IMR-90 (cell line): ENCODE measurements at regions not wholly inside any gene's neighbourhood (a gene's known extent, or its start where the extent isn't known, plus 50 kb on each side); places are given as distances from the start of the nearest gene placed in this dataset.

ENCODE experiments used
- ATAC-seq: fragments of 200-7000 bp; cut with Tn5 transposase; 2 replicates; pipeline ENCODE4 v1.9.1; 2020; ENCODE audit warnings: low read depth, mild to moderate bottlenecking, moderate library complexity
- BruUV-seq: library from RNA; stranded (reverse); fragments of 400-500 nt; replicated peaks from 2 replicates; lab custom pipeline; 2021; lab: Mats Ljungman, UMichigan
- CTCF ChIA-PET: fragments of 300-600 bp; formaldehyde crosslinking; extraction: SDS; loops from one replicate; lab custom pipeline; 2021; ENCODE audit warnings: antibody characterized with exemption; lab: Yijun Ruan, JAX
- POLR2A ChIA-PET: fragments of 300-600 bp; sonication (Branson Sonifier 250); formaldehyde crosslinking; loops from one replicate; lab custom pipeline; 2022; ENCODE audit warnings: antibody characterized with exemption; ENCODE audit not compliant: unreplicated experiment; lab: Charles Lee
- DNase-seq: peaks from one replicate; pipeline ENCODE4 v3.0.0; 2013
- H2AFZ ChIP-seq: replicated peaks from 2 replicates; pipeline ENCODE3; 2013; ENCODE audit warnings: low read length, mild to moderate bottlenecking; ENCODE audit not compliant: poor library complexity
- H2AK5ac ChIP-seq: 2 replicates; pipeline ENCODE4 v1.6.1; 2013; ENCODE audit warnings: low read depth, low read length, inconsistent platforms
- H2AK9ac ChIP-seq: replicated peaks from 2 replicates; pipeline ENCODE3; 2013; ENCODE audit warnings: mild to moderate bottlenecking, low read depth, low read length, moderate library complexity; ENCODE audit not compliant: poor library complexity
- H2BK120ac ChIP-seq: 2 replicates; pipeline ENCODE4 v1.6.1; 2013; ENCODE audit warnings: low read depth, low read length, inconsistent platforms
- H2BK15ac ChIP-seq: 3 replicates; pipeline ENCODE4 v1.6.1; 2013; ENCODE audit warnings: low read depth, low read length, inconsistent platforms
- H2BK20ac ChIP-seq: 2 replicates; pipeline ENCODE4 v1.6.1; 2013; ENCODE audit warnings: low read depth, mild to moderate bottlenecking, inconsistent platforms, low read length, moderate library complexity
- H2BK5ac ChIP-seq: 2 replicates; pipeline ENCODE4 v1.6.1; 2013; ENCODE audit warnings: mild to moderate bottlenecking, low read depth, low read length, inconsistent platforms; ENCODE audit not compliant: poor library complexity, severe bottlenecking
- H3K14ac ChIP-seq: replicated peaks from 2 replicates; pipeline ENCODE4 v1.6.1; 2013; ENCODE audit warnings: low read depth, low read length, inconsistent platforms
- H3K18ac ChIP-seq: 2 replicates; pipeline ENCODE4 v1.6.1; 2013; ENCODE audit warnings: low read depth, low read length, control low read depth
- H3K23ac ChIP-seq: 2 replicates; pipeline ENCODE4 v1.6.1; 2013; ENCODE audit warnings: low read depth, low read length, inconsistent platforms
- H3K27ac ChIP-seq: 2 replicates; pipeline ENCODE4 v1.5.1; 2013; ENCODE audit warnings: mild to moderate bottlenecking, control low read depth, low read length; ENCODE audit not compliant: insufficient read depth
- H3K27me3 ChIP-seq: 2 replicates; pipeline ENCODE4 v1.6.1; 2013; ENCODE audit warnings: low read length; ENCODE audit not compliant: control insufficient read depth, insufficient read depth
- H3K36me3 ChIP-seq: 2 replicates; pipeline ENCODE4 v1.6.1; 2013; ENCODE audit warnings: low read length, mixed read lengths; ENCODE audit not compliant: control insufficient read depth, insufficient read depth
- H3K4ac ChIP-seq: 2 replicates; pipeline ENCODE4 v1.6.1; 2013; ENCODE audit warnings: low read depth, low read length, inconsistent platforms
- H3K4me1 ChIP-seq: 2 replicates; pipeline ENCODE4 v1.6.1; 2013; ENCODE audit warnings: low read length, mixed read lengths; ENCODE audit not compliant: control insufficient read depth, insufficient read depth
- H3K4me2 ChIP-seq: 2 replicates; pipeline ENCODE4 v1.6.1; 2013; ENCODE audit warnings: low read depth, mild to moderate bottlenecking, control low read depth, low read length, moderate library complexity
- H3K4me3 ChIP-seq: 2 replicates; pipeline ENCODE4 v1.5.1; 2013; ENCODE audit warnings: low read depth, mild to moderate bottlenecking, control low read depth, low read length, moderate library complexity; ENCODE audit not compliant: insufficient read depth
- H3K56ac ChIP-seq: 2 replicates; pipeline ENCODE4 v1.6.1; 2013; ENCODE audit warnings: low read length, inconsistent platforms; ENCODE audit not compliant: insufficient read depth; ENCODE audit errors: extremely low read depth
- H3K79me1 ChIP-seq, 2 experiments: 2 replicates each; pipeline ENCODE4 v1.6.1; 2013; ENCODE audit warnings: low read length in 2 of 2, inconsistent platforms in 1 of 2, low read depth in 1 of 2
- H3K9ac ChIP-seq: 2 replicates; pipeline ENCODE4 v1.6.1; 2013; ENCODE audit warnings: low read depth, low read length, control low read depth
- H3K9me1 ChIP-seq: 2 replicates; pipeline ENCODE4 v1.6.1; 2013; ENCODE audit warnings: low read length, inconsistent platforms; ENCODE audit not compliant: insufficient read depth
- H3K9me3 ChIP-seq: 2 replicates; pipeline ENCODE4 v1.6.1; 2013; ENCODE audit warnings: low read length; ENCODE audit not compliant: control insufficient read depth, insufficient read depth
- H4K20me1 ChIP-seq: 2 replicates; pipeline ENCODE4 v1.6.1; 2013; ENCODE audit warnings: low read length, inconsistent platforms; ENCODE audit not compliant: insufficient read depth
- H4K5ac ChIP-seq: 2 replicates; pipeline ENCODE4 v1.6.1; 2013; ENCODE audit warnings: mild to moderate bottlenecking, low read depth, low read length, control low read depth
- H4K8ac ChIP-seq, 2 experiments: 2 replicates each; pipeline ENCODE4 v1.6.1; 2013; ENCODE audit warnings: low read depth in 2 of 2, low read length in 2 of 2, control low read depth in 1 of 2, inconsistent platforms in 1 of 2
- H4K91ac ChIP-seq: 2 replicates; pipeline ENCODE4 v1.6.1; 2013; ENCODE audit warnings: low read depth, low read length, inconsistent platforms; ENCODE audit not compliant: insufficient read depth
- BHLHE40 ChIP-seq: fragments of 150-350 bp; IDR thresholded peaks from 2 replicates; pipeline ENCODE4 v1.6.1; 2016; ENCODE audit warnings: mild to moderate bottlenecking, low read depth, low read length
- CEBPB ChIP-seq: IDR thresholded peaks from 2 replicates; pipeline ENCODE4 v1.6.1; 2012; ENCODE audit warnings: low read depth, low read length, improper control_type of control experiment
- CHD1 ChIP-seq: IDR thresholded peaks from 2 replicates; pipeline ENCODE4 v1.6.1; 2012; ENCODE audit warnings: low read depth, low read length, improper control_type of control experiment
- FOS ChIP-seq: fragments of 150-350 bp; IDR thresholded peaks from 2 replicates; pipeline ENCODE4 v1.6.1; 2016; ENCODE audit warnings: low read depth, low read length
- MAFK ChIP-seq: IDR thresholded peaks from 2 replicates; pipeline ENCODE4 v1.6.1; 2012; ENCODE audit warnings: low read depth, low read length, improper control_type of control experiment
- MAZ ChIP-seq: IDR thresholded peaks from 2 replicates; pipeline ENCODE4 v1.6.1; 2012; ENCODE audit warnings: low read depth, mild to moderate bottlenecking, low read length, improper control_type of control experiment, moderate library complexity, borderline replicate concordance
- MXI1 ChIP-seq: IDR thresholded peaks from 2 replicates; pipeline ENCODE4 v1.6.1; 2012; ENCODE audit warnings: low read depth, mild to moderate bottlenecking, low read length, moderate library complexity, borderline replicate concordance
- RAD21 ChIP-seq: IDR thresholded peaks from 2 replicates; pipeline ENCODE4 v1.6.1; 2012; ENCODE audit warnings: low read length, improper control_type of control experiment
- RFX5 ChIP-seq: IDR thresholded peaks from 2 replicates; pipeline ENCODE4 v1.8.0; 2012; ENCODE audit warnings: low read depth, mild to moderate bottlenecking, low read length, moderate library complexity
- SMC3 ChIP-seq: fragments of 150-350 bp; IDR thresholded peaks from 2 replicates; pipeline ENCODE4 v1.6.1; 2016; ENCODE audit warnings: low read depth, mild to moderate bottlenecking, antibody characterized with exemption, low read length, moderate library complexity
- WGBS, 2 experiments: methylation state at CpG; one replicate each; pipeline versions ENCODE4 v1.1.5 to v1.1.7; 2013; ENCODE audit warnings: missing lambda C conversion rate in 2 of 2; ENCODE audit not compliant: insufficient read length in 1 of 2; ENCODE audit errors: extremely low coverage in 2 of 2; 5-methylcytosine and 5-hydroxymethylcytosine counted together
- dilution Hi-C: fragments of 300-500 bp; cut with HindIII; formaldehyde crosslinking; loops from one replicate; pipeline ENCODE4 v1.14.3; 2018; ENCODE audit warnings: low sequenced_read_pairs; ENCODE audit not compliant: unreplicated experiment
- in situ Hi-C: fragments of 300-500 bp; cut with MboI; formaldehyde crosslinking; loops from 3 replicates; pipeline ENCODE4 v1.14.3; 2019; ENCODE audit warnings: low sequenced_read_pairs, inconsistent platforms, mixed read lengths
- intact Hi-C: fragments of 100-400 bp; cut with micrococcal nuclease; formaldehyde crosslinking; loops from 2 replicates; pipeline ENCODE4 v1.10.0; 2022
- TF ChIP-seq, protein P1 (sequence below): conservative IDR thresholded peaks from 2 replicates; pipeline ENCODE4 v1.5.1; 2012; ENCODE audit warnings: mild to moderate bottlenecking, low read depth, low read length, improper control_type of control experiment
- TF ChIP-seq, protein P2 (sequence below): fragments of 150-350 bp; IDR thresholded peaks from 2 replicates; pipeline ENCODE4 v1.6.1; 2016; ENCODE audit warnings: low read depth, mild to moderate bottlenecking, low read length, moderate library complexity, borderline replicate concordance

DNA sequence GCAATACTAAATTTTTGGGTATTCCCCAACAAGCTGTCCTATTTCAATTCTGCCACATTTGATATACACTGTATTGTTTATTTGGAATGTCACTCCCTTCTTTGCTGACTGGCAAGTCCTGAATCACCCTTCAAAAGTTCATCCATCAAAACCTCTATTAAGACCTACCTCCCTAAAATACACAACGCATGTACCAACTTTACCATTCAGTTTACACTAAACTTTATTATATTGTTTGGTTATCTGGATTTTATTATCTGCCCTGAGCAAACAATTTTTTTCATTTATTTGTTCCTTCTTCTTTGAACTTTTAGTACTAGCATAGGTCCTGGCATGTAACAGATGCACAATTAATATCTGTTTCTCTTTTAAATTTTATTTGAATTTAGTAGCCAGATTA, 958.2 kb upstream of the ADGRB3 start:
- H2AK5ac ChIP-seq = no peak overlapping the region
- H3K9me3 ChIP-seq = no peaks in the 10 kb centered on the region
- no TSS peak for BruUV-seq
- in situ Hi-C loops = no loop called here
- no peak overlapping the region for H4K91ac ChIP-seq
- dilution Hi-C loops = no loop called here
- H2BK20ac ChIP-seq = no peak overlapping the region
- intact Hi-C loops = no loop called here
- H3K4ac ChIP-seq = no peak overlapping the region
- H2AFZ ChIP-seq = no peak overlapping the region
- H3K27ac ChIP-seq = no peak overlapping the region
- no peak overlapping the region for H3K18ac ChIP-seq
- H2AK9ac ChIP-seq = no peak overlapping the region
- no peak overlapping the region for H3K4me3 ChIP-seq
- H3K4me2 ChIP-seq = no peak overlapping the region
- no peak overlapping the region; the same call in 1 of the 2 replicates for H3K56ac ChIP-seq
- CTCF ChIA-PET = no interaction called here
- POLR2A ChIA-PET = no interaction called here
- no peaks in the 10 kb centered on the region for H4K20me1 ChIP-seq
- no peak overlapping the region for H2BK120ac ChIP-seq
- no peak overlapping the region for H3K23ac ChIP-seq
- no peak overlapping the region for H3K14ac ChIP-seq
- H4K8ac ChIP-seq = no peak overlapping the region
- H3K27me3 ChIP-seq = no peaks in the 10 kb centered on the region
- H3K9ac ChIP-seq = no peak overlapping the region
- TF ChIP-seq RAD21 (no peak), SMC3 (no peak), MXI1 (no peak), MAFK (no peak), BHLHE40 (no peak), MAZ (no peak), FOS (no peak), RFX5 (no peak), CHD1 (no peak), CEBPB (no peak)
- TF ChIP-seq, protein P1, sequence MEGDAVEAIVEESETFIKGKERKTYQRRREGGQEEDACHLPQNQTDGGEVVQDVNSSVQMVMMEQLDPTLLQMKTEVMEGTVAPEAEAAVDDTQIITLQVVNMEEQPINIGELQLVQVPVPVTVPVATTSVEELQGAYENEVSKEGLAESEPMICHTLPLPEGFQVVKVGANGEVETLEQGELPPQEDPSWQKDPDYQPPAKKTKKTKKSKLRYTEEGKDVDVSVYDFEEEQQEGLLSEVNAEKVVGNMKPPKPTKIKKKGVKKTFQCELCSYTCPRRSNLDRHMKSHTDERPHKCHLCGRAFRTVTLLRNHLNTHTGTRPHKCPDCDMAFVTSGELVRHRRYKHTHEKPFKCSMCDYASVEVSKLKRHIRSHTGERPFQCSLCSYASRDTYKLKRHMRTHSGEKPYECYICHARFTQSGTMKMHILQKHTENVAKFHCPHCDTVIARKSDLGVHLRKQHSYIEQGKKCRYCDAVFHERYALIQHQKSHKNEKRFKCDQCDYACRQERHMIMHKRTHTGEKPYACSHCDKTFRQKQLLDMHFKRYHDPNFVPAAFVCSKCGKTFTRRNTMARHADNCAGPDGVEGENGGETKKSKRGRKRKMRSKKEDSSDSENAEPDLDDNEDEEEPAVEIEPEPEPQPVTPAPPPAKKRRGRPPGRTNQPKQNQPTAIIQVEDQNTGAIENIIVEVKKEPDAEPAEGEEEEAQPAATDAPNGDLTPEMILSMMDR = no peak
- TF ChIP-seq, protein P2, sequence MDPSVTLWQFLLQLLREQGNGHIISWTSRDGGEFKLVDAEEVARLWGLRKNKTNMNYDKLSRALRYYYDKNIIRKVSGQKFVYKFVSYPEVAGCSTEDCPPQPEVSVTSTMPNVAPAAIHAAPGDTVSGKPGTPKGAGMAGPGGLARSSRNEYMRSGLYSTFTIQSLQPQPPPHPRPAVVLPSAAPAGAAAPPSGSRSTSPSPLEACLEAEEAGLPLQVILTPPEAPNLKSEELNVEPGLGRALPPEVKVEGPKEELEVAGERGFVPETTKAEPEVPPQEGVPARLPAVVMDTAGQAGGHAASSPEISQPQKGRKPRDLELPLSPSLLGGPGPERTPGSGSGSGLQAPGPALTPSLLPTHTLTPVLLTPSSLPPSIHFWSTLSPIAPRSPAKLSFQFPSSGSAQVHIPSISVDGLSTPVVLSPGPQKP = no peak
- no peaks in the 10 kb centered on the region for H3K36me3 ChIP-seq
- H3K79me1 ChIP-seq = no peaks in the 10 kb centered on the region
- H3K4me1 ChIP-seq = no peaks in the 10 kb centered on the region
- no peaks in the 10 kb centered on the region for H3K9me1 ChIP-seq
- DNase-seq = no peak
- no peak overlapping the region for H2BK5ac ChIP-seq
- no peak for ATAC-seq
- WGBS, 2 experiments = no CpG with 5 or more reads among the region's 1 CpG
- no peak overlapping the region for H2BK15ac ChIP-seq
- H4K5ac ChIP-seq = no peak overlapping the region
